K562 (cell line): ENCODE measurements at regions not wholly inside any gene's neighbourhood (a gene's known extent, or its start where the extent isn't known, plus 50 kb on each side); places are given as distances from the start of the nearest gene placed in this dataset. TPM values are rescaled to one million over a fixed set of nuclear protein-coding genes. Genes with fewer than 3 reads are reported as not detected.

Experiments used
- small RNA-seq: library from RNA; depleted of rRNA; stranded (forward); fragments of <200 nt; gene quantifications from one replicate; pipeline ENCODE3, GENCODE V24; 2014

Small RNA genes in the stretch of these regions (small RNA-seq; reads per million reads assigned to genes)
- gene RNU6-657P: not detected
